ENCODE measurements at regions not wholly inside any gene's neighbourhood (a gene's known extent, or its start where the extent isn't known, plus 50 kb on each side); places are given as distances from the start of the nearest gene placed in this dataset.
"Not testable (repeated sequence)": the region's sequence is repeated elsewhere in the genome, so short reads cannot be mapped to it uniquely, and the experiment has no call there.

DNA sequence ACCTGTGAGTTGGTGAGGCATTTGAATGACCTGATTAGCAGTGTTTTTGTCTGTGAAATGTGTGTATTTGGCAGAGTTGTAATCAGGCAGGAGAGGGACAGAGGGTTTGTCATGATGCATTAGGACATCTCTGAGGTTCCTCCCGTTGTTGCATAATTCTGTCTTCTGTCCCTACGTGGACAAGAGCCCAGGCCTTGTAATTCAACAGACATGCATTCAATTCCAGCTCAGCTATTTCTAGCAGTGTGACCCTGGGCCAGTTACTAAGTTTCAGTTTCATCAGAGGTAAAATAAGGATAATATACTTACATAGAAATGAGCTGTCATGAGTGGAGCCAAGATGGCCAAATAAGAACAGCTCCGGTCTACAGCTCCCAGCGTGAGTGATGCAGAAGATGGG, 208.6 kb downstream of the SLC38A4 start:
- peak in 1 of 3 donors; percentile 7 for DNase-seq

DNA sequence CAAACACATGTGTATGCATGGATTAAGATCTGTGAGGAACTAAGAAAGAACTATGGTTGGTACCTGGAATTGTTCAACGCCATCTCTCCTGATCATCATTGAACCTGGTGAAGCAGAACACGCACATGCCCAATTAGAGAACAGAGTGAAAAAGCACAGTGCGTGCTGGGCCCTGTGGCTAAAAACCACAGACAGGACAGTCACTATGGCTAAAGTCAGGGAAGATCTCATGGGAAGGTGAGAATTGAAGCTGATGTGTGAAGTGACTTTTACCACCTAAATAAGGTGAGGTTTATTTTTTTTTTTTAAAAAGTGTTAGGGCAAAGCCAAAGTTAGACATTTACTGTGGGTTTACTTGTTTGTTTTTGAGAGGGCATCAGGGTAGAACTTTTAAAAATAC, 215.0 kb downstream of the SLC38A4 start:
- DNase-seq = no peak

DNA sequence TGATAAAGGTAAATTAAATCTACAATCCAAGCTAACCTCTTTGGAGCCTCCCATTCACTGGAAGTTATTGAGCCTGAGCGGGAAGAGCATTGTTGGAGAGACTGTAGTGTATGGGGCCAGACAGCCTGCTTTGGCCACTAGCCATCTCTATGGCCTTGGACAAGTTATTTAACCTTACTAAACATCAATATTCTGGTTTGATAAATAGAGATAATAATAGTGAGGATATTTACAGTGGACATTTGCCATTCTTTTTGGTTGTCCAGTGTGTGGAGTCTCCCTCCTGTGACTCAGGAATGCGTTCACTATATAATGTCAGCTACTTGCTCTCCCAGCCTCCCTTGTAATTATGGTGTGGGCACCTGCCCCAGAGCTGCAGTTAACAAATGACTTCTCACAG, 216.1 kb downstream of the SLC38A4 start:
- no peak for DNase-seq

DNA sequence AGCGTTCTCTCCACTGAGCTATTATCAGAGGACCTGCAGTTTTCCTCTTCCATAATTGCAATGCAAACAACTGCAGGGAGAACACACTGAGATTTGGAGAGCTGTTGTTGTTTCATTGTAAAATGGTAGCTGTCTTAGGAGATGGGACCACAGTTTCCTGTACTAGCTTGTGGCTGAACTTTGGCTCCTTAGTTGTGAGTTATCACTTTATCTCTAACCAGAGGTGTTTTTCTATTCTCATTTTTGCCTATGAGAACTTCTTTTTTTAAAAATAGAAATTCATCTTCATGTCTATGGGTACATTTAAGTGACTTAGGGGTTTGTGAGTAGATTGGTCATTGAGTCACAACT, 216.5 kb downstream of the SLC38A4 start:
- DNase-seq = no peak

- DNase-seq = peak; percentile 18 to 22 (median 19)
These were observed 217.1 kb downstream of the SLC38A4 start for GRCh38 chr12:46608431-46609272.

DNA sequence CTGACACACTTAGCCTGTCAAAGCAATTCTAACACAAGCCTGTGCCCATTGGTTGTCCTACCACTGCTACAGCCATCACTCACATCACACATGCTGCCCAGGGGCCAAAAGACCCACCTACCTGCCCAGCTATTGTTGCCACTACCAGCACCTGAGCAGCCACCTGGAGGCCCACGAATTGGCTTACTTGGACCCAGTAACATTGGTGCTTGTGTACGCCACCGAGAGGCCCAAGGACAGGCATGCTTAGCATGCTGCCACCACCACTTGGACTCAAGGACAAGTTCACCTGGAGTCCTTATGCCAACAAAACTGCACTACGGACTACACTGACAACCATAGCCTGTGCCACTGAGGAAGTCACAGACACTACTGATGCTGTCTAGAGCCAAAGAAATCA, 221.1 kb downstream of the SLC38A4 start:
- DNase-seq = no peak

DNA sequence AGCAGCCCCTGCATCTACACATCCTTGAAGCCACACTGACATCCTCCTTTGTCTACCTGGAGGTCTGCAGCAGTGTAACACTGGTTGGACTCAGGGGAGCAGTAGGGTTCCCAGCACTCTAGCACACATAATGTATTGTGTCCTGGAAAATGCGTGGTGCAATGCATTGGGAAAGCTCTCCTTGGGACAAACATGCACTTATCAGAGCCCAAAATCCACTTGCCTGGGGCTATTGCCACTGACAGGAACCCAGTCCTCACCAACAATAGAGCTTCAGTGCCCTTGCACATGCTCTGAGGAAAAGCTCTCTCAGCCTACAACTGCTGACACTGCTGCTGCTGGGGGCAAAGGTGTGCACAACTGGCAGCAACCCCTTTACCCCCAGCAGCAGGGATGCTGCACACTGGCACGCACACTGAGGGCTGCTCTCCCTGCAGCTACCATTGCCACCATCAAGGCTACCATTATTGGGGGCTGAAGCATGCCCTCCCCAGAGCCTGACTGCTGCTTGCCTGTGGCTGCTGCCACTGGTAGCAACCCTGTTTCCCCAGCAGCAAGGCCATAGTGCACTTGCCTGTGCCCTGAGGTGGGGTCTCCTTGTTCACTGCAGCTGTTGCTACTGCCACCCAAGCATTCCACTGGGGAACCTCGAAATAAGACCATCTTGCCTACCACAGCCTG, 221.9 kb downstream of the SLC38A4 start:
- no peak for DNase-seq

- DNase-seq = no peak
These were observed 223.3 kb downstream of the SLC38A4 start for GRCh38 chr12:46602474-46602873.

DNA sequence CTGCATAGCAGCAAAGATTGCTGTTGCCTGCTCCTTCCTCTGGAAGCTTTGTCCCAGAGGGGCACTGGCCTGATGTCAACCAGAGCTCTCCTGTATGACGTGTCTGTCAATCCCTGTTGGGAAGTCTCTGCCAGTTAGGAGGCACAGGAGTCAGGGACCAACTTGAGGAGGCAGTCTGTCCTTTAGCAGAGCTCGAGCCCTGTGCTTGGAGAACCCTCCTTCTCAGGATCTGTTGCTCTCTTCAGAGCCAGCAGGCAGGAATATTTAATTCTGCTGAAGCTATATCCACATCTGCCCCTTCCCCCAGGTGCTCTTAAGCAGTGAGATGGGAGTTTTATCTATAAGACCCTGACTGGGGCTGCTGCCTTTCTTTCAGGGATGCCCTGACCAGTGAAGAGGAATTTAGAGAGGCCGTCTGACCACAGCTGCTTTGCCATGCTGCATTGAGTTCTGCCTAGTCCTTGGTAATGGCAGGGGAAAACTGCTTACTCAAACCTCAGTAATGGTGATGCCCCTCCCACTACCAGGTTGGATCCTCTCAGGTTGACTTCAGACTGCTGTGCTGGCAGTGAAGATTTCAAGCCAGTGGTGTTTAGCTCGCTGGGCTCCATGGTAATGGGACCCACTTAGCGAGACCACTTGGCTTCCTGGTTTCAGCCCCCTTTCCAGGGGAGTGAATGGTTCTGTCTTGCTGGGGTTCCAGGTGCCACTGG, 218.6 kb upstream of the SLC38A2 start:
- DNase-seq = no peak

- DNase-seq = no peak
These were observed 213.5 kb upstream of the SLC38A2 start for GRCh38 chr12:46585854-46586621.

- DNase-seq = not testable (repeated sequence)
These were observed 211.5 kb upstream of the SLC38A2 start for GRCh38 chr12:46584098-46584497.

DNA sequence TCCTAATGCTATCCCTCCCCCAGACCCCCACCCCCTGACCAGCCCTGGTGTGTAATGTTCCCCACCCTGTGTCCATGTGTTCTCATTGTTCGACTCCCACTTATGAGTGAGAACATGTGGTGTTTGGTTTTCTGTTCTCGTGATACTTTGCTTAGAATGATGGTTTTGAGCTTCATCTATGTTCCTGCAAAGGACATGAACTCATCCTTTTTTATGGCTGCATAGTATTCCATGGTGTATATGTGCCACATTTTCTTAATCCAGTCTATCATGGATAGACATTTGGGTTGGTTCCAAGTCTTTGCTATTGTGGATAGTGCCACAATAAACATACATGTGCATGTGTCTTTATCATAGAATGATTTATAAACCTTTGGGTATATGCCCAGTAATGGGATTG, 209.4 kb upstream of the SLC38A2 start:
- DNase-seq = not testable (repeated sequence)

- no peak for DNase-seq
These were observed 207.9 kb upstream of the SLC38A2 start for GRCh38 chr12:46580445-46580844.

GRCh38 chr12:46579474-46579873, 206.9 kb upstream of the SLC38A2 start:
- DNase-seq = no peak

DNA sequence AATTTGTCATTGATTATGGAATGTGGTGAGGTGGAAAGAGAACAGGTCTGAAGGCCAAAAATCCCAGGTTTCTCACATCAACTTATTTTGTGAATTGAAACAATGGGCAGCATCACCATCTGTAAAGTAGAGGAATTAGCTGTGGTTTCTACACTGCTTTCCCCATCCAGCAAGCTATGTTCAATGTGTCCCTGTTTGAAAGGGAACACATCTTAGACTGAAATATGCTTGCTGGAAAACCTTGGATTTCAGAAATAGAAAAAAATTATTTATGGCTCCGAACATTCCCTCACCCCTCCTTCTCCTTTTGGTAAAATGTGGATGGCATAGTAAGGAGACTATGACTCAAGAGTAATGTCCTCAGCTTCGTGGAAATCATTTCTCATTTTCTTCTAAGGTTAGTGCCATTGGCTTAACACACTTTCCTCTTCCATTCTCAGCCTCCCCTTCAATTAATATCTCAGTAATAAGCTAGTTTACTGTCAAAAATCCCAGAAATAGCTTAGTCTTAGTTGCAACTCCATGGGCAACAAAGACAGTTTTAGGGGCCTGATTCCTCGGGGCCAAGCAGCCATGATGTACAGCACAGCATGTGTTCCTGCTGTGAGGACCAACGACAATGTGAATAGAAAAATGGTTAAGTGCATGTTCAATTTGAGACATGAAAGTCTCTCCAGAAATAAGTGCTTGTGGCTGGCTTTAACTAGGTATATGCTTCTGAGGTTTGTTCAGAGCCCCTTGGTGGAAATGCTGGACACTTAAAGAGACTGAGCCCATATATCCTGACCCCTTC, 205.8 kb upstream of the SLC38A2 start:
- no peak for DNase-seq

- no peak for DNase-seq
These were observed 204.6 kb upstream of the SLC38A2 start for GRCh38 chr12:46577063-46577776.

DNA sequence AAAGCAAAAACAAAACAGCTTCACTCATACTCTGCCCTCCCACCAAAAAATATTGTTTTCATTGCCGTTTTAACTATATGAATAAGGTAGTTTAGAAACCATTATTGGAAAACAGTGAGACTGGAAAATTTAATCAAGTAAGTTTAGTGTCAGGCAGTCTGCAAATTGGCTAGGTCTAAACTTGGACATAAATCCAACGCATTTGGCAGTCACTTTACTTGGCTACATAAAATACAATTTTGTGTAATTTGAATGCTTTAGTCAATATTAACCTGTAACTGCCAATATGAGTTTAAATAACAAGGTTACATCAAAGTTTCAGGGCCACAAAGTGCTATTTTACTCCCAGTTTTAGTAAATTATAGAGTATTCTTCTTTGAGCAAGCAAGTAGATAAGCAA, 202.3 kb upstream of the SLC38A2 start:
- DNase-seq = no peak

DNA sequence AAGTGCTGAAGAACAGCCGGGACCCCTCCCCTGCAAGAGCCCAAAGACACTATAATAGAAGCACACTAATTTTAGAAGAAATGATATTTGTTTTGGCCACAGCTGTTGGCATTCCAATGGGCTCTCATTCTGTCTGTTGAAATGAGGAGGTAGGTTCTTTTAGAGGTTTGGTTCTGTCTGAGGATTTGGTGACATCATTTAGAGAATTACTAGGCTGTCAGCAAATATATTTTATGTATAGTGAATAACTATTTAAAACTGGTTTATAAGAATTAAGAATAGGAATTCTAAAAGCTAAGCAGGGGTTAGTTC, 200.7 kb upstream of the SLC38A2 start:
- DNase-seq = no peak

GRCh38 chr12:46572644-46573346, 200.2 kb upstream of the SLC38A2 start:
- no peak for DNase-seq

- no peak for DNase-seq
These were observed 199.0 kb upstream of the SLC38A2 start for GRCh38 chr12:46571608-46572007.

GRCh38 chr12:46569826-46570439, 197.4 kb upstream of the SLC38A2 start:
- DNase-seq = no peak
